SK-N-SH treated with all-trans-retinoic acid at 6 μM for 48 hours (cell line): ENCODE measurements at regions not wholly inside any gene's neighbourhood (a gene's known extent, or its start where the extent isn't known, plus 50 kb on each side); places are given as distances from the start of the nearest gene placed in this dataset.

Experiments
- ARNTL ChIP-seq: fragments of 450-650 bp; formaldehyde crosslinking; IDR thresholded peaks from 2 replicates; pipeline ENCODE4 v1.5.0; 2020; ENCODE audit warnings: low read depth, mild to moderate bottlenecking, moderate library complexity, borderline replicate concordance
- CSDC2 ChIP-seq: fragments of 250-450 bp; sonication (Bioruptor Pico); IDR thresholded peaks from 2 replicates; pipeline ENCODE4 v1.5.0; 2020; ENCODE audit warnings: mild to moderate bottlenecking, moderate library complexity
- ESRRG ChIP-seq: fragments of 250-450 bp; sonication (Bioruptor Pico); IDR thresholded peaks from 2 replicates; pipeline ENCODE4 v1.6.1; 2021; ENCODE audit warnings: mild to moderate bottlenecking
- ISL1 ChIP-seq: fragments of 250-450 bp; sonication (Bioruptor Pico); IDR thresholded peaks from 2 replicates; pipeline ENCODE4 v2.1.2; 2022; ENCODE audit warnings: mild to moderate bottlenecking, moderate library complexity
- PPARA ChIP-seq: fragments of 250-450 bp; sonication (Bioruptor Pico); IDR thresholded peaks from 2 replicates; pipeline ENCODE4 v1.5.0; 2020; ENCODE audit warnings: mild to moderate bottlenecking, borderline replicate concordance
- TCF4 ChIP-seq: fragments of 250-450 bp; sonication (Bioruptor Pico); IDR thresholded peaks from 2 replicates; pipeline ENCODE4 v1.8.0; 2021; ENCODE audit warnings: mild to moderate bottlenecking, moderate library complexity, borderline replicate concordance
- TOX ChIP-seq: fragments of 250-450 bp; sonication (Bioruptor Pico); IDR thresholded peaks from 2 replicates; pipeline ENCODE4 v1.8.0; 2021; ENCODE audit warnings: mild to moderate bottlenecking, moderate library complexity, borderline replicate concordance
- ZFP30 ChIP-seq: fragments of 450-650 bp; formaldehyde crosslinking; IDR thresholded peaks from 2 replicates; pipeline ENCODE4 v1.5.0; 2022; ENCODE audit warnings: mild to moderate bottlenecking, moderate library complexity
- ZNF70 ChIP-seq: fragments of 450-650 bp; formaldehyde crosslinking; IDR thresholded peaks from 2 replicates; pipeline ENCODE4 v1.5.0; 2020; ENCODE audit warnings: mild to moderate bottlenecking, moderate library complexity
- TF ChIP-seq, protein P1 (sequence below): fragments of 250-450 bp; sonication (Bioruptor Pico); IDR thresholded peaks from 2 replicates; pipeline ENCODE4 v1.8.0; 2020; ENCODE audit warnings: mild to moderate bottlenecking, moderate library complexity, borderline replicate concordance
- TF ChIP-seq, protein P2 (sequence below): fragments of 250-450 bp; sonication (Bioruptor Pico); IDR thresholded peaks from 2 replicates; pipeline ENCODE4 v1.5.1; 2021; ENCODE audit warnings: mild to moderate bottlenecking, moderate library complexity
- TF ChIP-seq, protein P3 (sequence below): fragments of 250-450 bp; sonication (Bioruptor Pico); IDR thresholded peaks from 2 replicates; pipeline ENCODE4 v1.5.1; 2020; ENCODE audit warnings: low read depth, mild to moderate bottlenecking, moderate library complexity

DNA sequence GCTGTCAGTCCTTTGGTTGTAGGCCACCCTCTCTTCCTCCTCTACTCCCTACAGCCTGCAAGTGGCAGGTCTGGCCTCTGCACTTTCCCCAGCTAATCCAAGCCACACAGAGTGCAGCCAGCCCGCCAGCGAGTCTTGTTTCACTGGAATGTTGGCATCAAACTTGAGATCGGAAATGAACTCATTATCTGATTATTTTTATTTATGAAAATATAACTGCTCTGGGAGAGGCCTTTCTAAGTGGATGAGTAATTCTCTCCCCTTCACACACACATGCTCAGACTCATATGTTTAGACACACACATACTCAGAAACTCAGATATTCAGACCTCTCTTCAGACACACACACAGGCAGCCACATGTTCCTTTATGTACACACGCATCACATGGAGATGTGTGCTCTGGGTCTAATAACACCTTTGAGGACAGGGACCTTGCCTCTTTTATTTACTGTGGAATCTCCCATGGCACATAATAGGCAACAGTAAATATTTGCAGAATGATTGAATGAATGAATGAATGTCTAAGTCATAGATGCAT lies 151.3 kb downstream of the ZFP36L2 start:
- no peak for TF ChIP-seq ZFP30
- TF ChIP-seq, protein P1, sequence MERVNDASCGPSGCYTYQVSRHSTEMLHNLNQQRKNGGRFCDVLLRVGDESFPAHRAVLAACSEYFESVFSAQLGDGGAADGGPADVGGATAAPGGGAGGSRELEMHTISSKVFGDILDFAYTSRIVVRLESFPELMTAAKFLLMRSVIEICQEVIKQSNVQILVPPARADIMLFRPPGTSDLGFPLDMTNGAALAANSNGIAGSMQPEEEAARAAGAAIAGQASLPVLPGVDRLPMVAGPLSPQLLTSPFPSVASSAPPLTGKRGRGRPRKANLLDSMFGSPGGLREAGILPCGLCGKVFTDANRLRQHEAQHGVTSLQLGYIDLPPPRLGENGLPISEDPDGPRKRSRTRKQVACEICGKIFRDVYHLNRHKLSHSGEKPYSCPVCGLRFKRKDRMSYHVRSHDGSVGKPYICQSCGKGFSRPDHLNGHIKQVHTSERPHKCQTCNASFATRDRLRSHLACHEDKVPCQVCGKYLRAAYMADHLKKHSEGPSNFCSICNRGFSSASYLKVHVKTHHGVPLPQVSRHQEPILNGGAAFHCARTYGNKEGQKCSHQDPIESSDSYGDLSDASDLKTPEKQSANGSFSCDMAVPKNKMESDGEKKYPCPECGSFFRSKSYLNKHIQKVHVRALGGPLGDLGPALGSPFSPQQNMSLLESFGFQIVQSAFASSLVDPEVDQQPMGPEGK (CRISPR knock-in tag): no peak
- no peak; the same call in 1 of the 2 replicates for TF ChIP-seq CSDC2 (CRISPR knock-in tag)
- TF ChIP-seq ESRRG (CRISPR knock-in tag): no peak; the same call in 1 of the 2 replicates
- TF ChIP-seq TCF4 (CRISPR knock-in tag): peak; percentile 58; the same call in 1 of the 2 replicates
- peak; percentile 97 for TF ChIP-seq ISL1
- TF ChIP-seq ARNTL: 0 out of 2 replicates have a peak, but pooled peaks have one; percentile 55
- no peak; the same call in 1 of the 2 replicates for TF ChIP-seq ZNF70 (CRISPR knock-in tag)
- TF ChIP-seq PPARA (CRISPR knock-in tag): no peak
- TF ChIP-seq, protein P2, sequence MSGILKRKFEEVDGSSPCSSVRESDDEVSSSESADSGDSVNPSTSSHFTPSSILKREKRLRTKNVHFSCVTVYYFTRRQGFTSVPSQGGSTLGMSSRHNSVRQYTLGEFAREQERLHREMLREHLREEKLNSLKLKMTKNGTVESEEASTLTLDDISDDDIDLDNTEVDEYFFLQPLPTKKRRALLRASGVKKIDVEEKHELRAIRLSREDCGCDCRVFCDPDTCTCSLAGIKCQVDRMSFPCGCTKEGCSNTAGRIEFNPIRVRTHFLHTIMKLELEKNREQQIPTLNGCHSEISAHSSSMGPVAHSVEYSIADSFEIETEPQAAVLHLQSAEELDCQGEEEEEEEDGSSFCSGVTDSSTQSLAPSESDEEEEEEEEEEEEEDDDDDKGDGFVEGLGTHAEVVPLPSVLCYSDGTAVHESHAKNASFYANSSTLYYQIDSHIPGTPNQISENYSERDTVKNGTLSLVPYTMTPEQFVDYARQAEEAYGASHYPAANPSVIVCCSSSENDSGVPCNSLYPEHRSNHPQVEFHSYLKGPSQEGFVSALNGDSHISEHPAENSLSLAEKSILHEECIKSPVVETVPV (CRISPR knock-in tag): peak; percentile 11; the same call in 1 of the 2 replicates
- TF ChIP-seq, protein P3, sequence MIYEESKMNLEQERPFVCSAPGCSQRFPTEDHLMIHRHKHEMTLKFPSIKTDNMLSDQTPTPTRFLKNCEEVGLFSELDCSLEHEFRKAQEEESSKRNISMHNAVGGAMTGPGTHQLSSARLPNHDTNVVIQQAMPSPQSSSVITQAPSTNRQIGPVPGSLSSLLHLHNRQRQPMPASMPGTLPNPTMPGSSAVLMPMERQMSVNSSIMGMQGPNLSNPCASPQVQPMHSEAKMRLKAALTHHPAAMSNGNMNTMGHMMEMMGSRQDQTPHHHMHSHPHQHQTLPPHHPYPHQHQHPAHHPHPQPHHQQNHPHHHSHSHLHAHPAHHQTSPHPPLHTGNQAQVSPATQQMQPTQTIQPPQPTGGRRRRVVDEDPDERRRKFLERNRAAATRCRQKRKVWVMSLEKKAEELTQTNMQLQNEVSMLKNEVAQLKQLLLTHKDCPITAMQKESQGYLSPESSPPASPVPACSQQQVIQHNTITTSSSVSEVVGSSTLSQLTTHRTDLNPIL (CRISPR knock-in tag): peak; percentile 89; the same call in 1 of the 2 replicates
- no peak for TF ChIP-seq TOX (CRISPR knock-in tag)
